ENCODE measurements at regions not wholly inside any gene's neighbourhood (a gene's known extent, or its start where the extent isn't known, plus 50 kb on each side); places are given as distances from the start of the nearest gene placed in this dataset.
A peak's percentile ranks its signal among the peaks of the same experiment; 100 is the strongest.

DNA sequence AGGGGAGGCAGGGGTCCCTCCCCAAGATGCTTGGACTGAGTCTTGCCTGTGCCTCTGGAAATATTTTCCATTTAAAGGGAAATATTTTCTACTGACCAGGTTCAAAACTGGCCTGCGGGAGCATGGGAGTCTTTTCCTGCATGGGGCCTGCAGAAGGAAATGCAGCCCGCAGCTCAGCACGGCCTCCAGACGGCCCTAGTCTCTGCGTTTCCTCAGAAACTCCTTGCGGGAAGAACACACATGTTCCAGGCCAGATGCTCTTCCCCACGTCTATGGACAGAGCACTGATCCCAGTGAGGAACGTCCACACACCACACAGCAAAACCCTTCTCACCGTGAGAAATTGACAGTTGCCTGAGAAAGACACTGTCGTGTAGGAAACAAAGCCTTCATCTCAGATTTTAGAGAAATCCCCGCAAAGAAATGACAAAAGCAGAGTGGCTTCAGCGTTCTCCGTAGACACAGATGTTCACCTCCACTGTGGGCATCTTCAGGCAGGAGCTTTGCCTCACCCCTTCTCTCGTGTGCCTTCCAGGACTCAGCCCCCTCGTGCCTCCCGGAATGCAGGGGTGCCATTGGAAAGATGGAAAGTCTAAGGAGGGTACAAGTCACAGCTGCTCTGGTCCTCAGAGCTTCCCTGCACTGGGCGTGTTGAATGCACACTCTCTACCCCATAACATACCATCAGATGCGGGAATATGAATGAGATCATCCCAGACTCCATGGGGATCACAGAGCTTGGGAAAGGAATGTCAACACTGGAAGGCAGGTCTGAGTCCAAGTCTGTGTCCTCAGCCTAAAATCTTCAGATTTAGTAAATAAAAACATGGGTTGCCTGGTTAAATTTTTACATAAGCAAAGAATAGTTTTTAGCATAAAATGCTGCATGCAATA is 438.7 kb upstream of the SALL3 start:
- no peak for TF ChIP-seq FOXP2 (optimal IDR thresholded peaks at IDR 0.05; ENCODE audit: borderline replicate concordance, extremely low read depth, extremely low read length, insufficient read depth)
- peak; percentile 29; the same call in 1 of the 2 replicates for TF ChIP-seq TAF1 (IDR thresholded peaks at IDR 0.05; ENCODE audit: borderline replicate concordance, insufficient read depth, low read length)

DNA sequence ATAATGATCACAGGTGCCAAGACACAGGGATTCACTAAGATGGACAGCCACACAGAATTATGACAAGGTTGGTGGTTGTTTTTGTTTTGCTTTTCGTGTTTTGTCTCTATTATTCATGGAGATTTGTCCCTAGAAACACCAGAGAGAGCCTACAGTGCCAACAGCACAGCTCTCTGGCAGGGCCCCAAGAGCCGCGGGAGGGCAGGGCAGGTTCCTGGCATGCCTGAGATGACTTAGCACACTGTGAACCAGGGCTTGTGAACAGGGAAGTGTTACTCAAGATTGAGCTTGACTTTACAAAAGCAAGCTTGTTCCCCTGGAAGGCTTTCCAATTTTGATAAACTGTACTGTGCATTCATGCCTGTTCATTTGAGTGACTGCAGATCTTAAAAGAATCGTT is 437.4 kb upstream of the SALL3 start:
- no peak for TF ChIP-seq SIN3A (IDR thresholded peaks at IDR 0.05; ENCODE audit: borderline replicate concordance, insufficient read depth, low read length)
- no peak for TF ChIP-seq TAF1 (IDR thresholded peaks at IDR 0.05; ENCODE audit: borderline replicate concordance, insufficient read depth, low read length)
- TF ChIP-seq, protein P1, sequence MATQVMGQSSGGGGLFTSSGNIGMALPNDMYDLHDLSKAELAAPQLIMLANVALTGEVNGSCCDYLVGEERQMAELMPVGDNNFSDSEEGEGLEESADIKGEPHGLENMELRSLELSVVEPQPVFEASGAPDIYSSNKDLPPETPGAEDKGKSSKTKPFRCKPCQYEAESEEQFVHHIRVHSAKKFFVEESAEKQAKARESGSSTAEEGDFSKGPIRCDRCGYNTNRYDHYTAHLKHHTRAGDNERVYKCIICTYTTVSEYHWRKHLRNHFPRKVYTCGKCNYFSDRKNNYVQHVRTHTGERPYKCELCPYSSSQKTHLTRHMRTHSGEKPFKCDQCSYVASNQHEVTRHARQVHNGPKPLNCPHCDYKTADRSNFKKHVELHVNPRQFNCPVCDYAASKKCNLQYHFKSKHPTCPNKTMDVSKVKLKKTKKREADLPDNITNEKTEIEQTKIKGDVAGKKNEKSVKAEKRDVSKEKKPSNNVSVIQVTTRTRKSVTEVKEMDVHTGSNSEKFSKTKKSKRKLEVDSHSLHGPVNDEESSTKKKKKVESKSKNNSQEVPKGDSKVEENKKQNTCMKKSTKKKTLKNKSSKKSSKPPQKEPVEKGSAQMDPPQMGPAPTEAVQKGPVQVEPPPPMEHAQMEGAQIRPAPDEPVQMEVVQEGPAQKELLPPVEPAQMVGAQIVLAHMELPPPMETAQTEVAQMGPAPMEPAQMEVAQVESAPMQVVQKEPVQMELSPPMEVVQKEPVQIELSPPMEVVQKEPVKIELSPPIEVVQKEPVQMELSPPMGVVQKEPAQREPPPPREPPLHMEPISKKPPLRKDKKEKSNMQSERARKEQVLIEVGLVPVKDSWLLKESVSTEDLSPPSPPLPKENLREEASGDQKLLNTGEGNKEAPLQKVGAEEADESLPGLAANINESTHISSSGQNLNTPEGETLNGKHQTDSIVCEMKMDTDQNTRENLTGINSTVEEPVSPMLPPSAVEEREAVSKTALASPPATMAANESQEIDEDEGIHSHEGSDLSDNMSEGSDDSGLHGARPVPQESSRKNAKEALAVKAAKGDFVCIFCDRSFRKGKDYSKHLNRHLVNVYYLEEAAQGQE (IDR thresholded peaks at IDR 0.05; ENCODE audit: insufficient read depth in 1 of 2, low read depth in 2 of 2, low read length in 2 of 2): no peak
- no peak for TF ChIP-seq FOXP2 (optimal IDR thresholded peaks at IDR 0.05; ENCODE audit: borderline replicate concordance, extremely low read depth, extremely low read length, insufficient read depth)
- TF ChIP-seq POLR2AphosphoS5 (IDR thresholded peaks at IDR 0.05; ENCODE audit: low read depth, low read length): no peak

DNA sequence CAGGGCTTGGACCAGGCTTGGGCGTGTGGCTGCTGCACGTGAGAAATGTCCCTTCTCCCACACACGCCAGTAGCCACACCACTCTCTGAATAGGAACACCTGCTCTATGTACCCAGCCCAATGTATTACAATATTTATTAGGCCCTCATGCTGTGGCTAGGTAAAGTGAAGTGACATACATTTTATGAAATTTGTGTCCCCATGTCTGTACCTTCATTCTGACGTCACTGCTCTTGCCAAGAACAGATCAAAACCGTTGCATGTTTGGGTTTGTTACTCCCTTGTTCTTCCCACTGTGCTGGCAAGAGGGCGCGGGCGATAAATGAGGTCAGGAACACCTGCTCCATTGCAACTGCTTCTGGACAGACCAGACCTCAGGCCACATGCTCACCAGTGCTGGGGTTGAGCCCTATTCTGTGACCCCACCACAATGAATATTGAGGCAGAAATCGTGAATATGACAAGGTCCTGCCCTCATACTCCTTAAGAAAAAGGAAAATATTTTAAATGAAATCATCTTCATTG is 436.4 kb upstream of the SALL3 start:
- no peak for TF ChIP-seq TAF1 (IDR thresholded peaks at IDR 0.05; ENCODE audit: borderline replicate concordance, insufficient read depth, low read length)
- TF ChIP-seq SIN3A (IDR thresholded peaks at IDR 0.05; ENCODE audit: borderline replicate concordance, insufficient read depth, low read length): no peak
- TF ChIP-seq, protein P1 (IDR thresholded peaks at IDR 0.05; ENCODE audit: insufficient read depth in 1 of 2, low read depth in 2 of 2, low read length in 2 of 2): no peak
- TF ChIP-seq POLR2AphosphoS5 (IDR thresholded peaks at IDR 0.05; ENCODE audit: low read depth, low read length): no peak
- TF ChIP-seq FOXP2 (optimal IDR thresholded peaks at IDR 0.05; ENCODE audit: borderline replicate concordance, extremely low read depth, extremely low read length, insufficient read depth): no peak

DNA sequence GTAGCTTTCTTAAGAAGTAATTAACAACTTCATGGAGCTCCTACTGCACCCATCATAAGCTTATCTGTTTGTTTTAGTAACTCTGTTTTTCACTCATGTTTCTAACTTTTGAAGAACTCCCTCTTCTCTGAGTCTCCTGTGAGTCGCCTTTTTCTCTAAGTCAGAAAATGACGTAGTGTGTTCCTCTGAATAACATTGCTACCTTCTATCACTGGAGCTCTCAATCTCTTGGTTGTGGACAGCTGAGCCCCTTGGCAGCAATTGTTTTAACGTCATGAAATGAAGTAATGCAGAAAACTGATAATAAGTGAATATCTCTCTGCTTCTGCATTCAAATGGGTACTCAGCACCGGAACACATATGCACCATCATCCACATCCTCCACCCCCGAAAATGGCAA is 433.3 kb upstream of the SALL3 start:
- TF ChIP-seq, protein P1 (IDR thresholded peaks at IDR 0.05; ENCODE audit: insufficient read depth in 1 of 2, low read depth in 2 of 2, low read length in 2 of 2): no peak
- TF ChIP-seq TAF1 (IDR thresholded peaks at IDR 0.05; ENCODE audit: borderline replicate concordance, insufficient read depth, low read length) (no peak), FOXP2 (optimal IDR thresholded peaks at IDR 0.05; ENCODE audit: borderline replicate concordance, extremely low read depth, extremely low read length, insufficient read depth) (no peak), SIN3A (IDR thresholded peaks at IDR 0.05; ENCODE audit: borderline replicate concordance, insufficient read depth, low read length) (no peak), POLR2AphosphoS5 (IDR thresholded peaks at IDR 0.05; ENCODE audit: low read depth, low read length) (no peak)

DNA sequence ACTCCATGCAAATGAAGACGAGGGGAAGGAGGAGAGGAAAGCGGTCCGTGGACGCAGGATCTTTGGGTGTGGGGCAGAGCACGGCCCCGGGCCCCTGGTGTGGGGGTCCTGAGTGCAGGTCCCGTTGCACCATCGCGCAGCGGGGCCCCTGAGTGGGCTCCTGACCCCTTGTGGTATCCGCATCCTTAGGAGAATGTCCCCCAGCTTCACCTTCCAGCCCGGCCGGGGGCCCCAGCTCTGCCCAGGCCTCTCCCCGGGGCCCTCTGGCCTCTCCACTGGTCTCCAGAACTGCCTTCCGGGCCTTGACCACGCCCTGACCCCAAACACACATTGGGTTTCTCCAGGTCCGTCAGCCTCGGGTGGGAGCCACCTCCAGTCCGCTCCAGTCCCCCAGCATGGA is 431.8 kb upstream of the SALL3 start:
- no peak for TF ChIP-seq TAF1 (IDR thresholded peaks at IDR 0.05; ENCODE audit: borderline replicate concordance, insufficient read depth, low read length)
- TF ChIP-seq FOXP2 (optimal IDR thresholded peaks at IDR 0.05; ENCODE audit: borderline replicate concordance, extremely low read depth, extremely low read length, insufficient read depth): no peak
- TF ChIP-seq, protein P1 (IDR thresholded peaks at IDR 0.05; ENCODE audit: insufficient read depth in 1 of 2, low read depth in 2 of 2, low read length in 2 of 2): no peak
- TF ChIP-seq POLR2AphosphoS5 (IDR thresholded peaks at IDR 0.05; ENCODE audit: low read depth, low read length): no peak
- no peak for TF ChIP-seq SIN3A (IDR thresholded peaks at IDR 0.05; ENCODE audit: borderline replicate concordance, insufficient read depth, low read length)
